Prostate gland (tissue), 2 donors: ENCODE measurements at regions not wholly inside any gene's neighbourhood (a gene's known extent, or its start where the extent isn't known, plus 50 kb on each side); places are given as distances from the start of the nearest gene placed in this dataset.

ENCODE experiments used
- POLR2AphosphoS5 ChIP-seq: sonication (generic); formaldehyde crosslinking; IDR thresholded peaks from one replicate; pipeline ENCODE4 v1.6.1; 2017; ENCODE audit warnings: antibody characterized with exemption
- TF ChIP-seq, protein P1 (sequence below), 4 experiments: fragments of 200-600 bp in 2 of 4; fragments of 450-650 bp in 2 of 4; sonication (generic) in 2 of 4; IDR thresholded peaks; 1 replicate in 3 of 4; 2 replicates in 1 of 4; pipeline ENCODE4 v1.5.1; 2016 to 2019; ENCODE audit warnings: antibody characterized with exemption in 4 of 4, mild to moderate bottlenecking in 2 of 4, moderate library complexity in 2 of 4

DNA sequence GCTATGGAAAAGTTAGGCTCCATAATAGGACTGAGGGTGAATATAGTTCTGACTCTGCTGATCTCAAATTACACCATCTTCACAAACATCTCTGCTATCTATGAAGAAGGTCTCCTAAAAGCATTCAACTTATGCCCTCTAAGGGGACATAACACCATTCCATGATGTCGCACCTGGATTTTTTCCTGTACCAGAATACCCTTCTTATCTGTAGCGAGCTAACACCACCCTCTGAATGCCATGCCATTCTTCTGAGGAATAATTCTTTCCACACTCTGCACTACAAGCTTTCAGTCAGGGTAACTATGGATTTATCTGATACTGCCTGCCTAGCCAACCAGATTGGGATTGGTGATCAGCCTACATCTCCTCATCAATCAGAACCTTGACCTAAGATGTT, 203.8 kb downstream of the PTPRC start:
- TF ChIP-seq, protein P1, sequence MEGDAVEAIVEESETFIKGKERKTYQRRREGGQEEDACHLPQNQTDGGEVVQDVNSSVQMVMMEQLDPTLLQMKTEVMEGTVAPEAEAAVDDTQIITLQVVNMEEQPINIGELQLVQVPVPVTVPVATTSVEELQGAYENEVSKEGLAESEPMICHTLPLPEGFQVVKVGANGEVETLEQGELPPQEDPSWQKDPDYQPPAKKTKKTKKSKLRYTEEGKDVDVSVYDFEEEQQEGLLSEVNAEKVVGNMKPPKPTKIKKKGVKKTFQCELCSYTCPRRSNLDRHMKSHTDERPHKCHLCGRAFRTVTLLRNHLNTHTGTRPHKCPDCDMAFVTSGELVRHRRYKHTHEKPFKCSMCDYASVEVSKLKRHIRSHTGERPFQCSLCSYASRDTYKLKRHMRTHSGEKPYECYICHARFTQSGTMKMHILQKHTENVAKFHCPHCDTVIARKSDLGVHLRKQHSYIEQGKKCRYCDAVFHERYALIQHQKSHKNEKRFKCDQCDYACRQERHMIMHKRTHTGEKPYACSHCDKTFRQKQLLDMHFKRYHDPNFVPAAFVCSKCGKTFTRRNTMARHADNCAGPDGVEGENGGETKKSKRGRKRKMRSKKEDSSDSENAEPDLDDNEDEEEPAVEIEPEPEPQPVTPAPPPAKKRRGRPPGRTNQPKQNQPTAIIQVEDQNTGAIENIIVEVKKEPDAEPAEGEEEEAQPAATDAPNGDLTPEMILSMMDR (IDR thresholded peaks at IDR 0.05) = no peak
- TF ChIP-seq POLR2AphosphoS5 = no peak
